ENCODE measurements at regions not wholly inside any gene's neighbourhood (a gene's known extent, or its start where the extent isn't known, plus 50 kb on each side); places are given as distances from the start of the nearest gene placed in this dataset.

DNA sequence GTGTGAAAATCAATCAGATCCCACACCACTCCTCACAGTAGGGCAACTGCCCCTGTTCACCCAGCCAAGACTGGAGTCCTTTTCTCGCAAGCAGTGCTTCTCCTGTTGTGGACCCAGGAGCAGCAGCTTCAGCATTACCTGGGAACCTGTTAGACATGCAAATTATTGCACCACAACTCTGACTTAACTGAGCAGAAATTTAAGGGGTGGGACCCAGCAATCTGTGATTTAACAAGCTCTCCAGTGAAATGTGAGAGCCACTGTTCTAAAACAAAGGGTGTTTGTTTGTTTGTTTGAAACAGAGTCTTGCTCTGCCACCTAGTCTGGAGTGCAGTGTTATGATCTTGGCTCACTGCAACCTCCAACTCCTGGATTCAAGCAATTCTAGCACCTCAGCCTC is 591.4 kb downstream of the SOX6 start:
- Histone ChIP-seq H3K4me3 (no peak overlapping the region), H3K36me3 (ENCODE audit: control insufficient read depth, insufficient read depth, low read length) (no peaks in the 10 kb centered on the region), H3K27ac (ENCODE audit: extremely low read depth, low read depth, low read length) (no peak overlapping the region), H3K9ac (ENCODE audit: insufficient read depth in 1 of 2, low read depth in 2 of 2, low read length in 2 of 2) (no peak overlapping the region), H3K9me3 (replicated peaks; ENCODE audit: control insufficient read depth, insufficient read depth, low read depth, low read length) (no peaks in the 10 kb centered on the region), H3K4me2 (ENCODE audit: insufficient read depth, low read length) (no peak overlapping the region), H3K9me1 (ENCODE audit: control insufficient read depth, insufficient read depth, low read length) (no peaks in the 10 kb centered on the region), H3K4me1 (replicated peaks in 1 of 2; ENCODE audit: control insufficient read depth in 2 of 2, insufficient read depth in 2 of 2, low read length in 2 of 2) (no peaks in the 10 kb centered on the region), H3K27me3 (ENCODE audit: control insufficient read depth in 2 of 2, insufficient read depth in 2 of 2, low read length in 2 of 2) (no peaks in the 10 kb centered on the region), H2AFZ (ENCODE audit: low read depth, low read length) (no peak overlapping the region), H4K20me1 (replicated peaks; ENCODE audit: control insufficient read depth, insufficient read depth, low read length) (no peaks in the 10 kb centered on the region), H3K79me2 (ENCODE audit: control insufficient read depth, insufficient read depth, low read length) (no peaks in the 10 kb centered on the region)
- intact Hi-C loops (cut with micrococcal nuclease) (loop anchor here (5.0 kb wide), 1 partner anchor 852 kb away; no protein-coding TSS in a partner anchor), in situ Hi-C loops (cut with MboI) (no loop called here)
- ChIA-PET POLR2A (no interaction called here), CTCF (ENCODE audit: low intra/inter-chr PET ratio) (no interaction called here)
- ATAC-seq (no peak), FAIRE-seq (no peak), DNase-seq (ENCODE audit: extremely low read depth in 1 of 4, low spot score in 3 of 4) (no peak)
- WGBS (ENCODE audit: insufficient coverage, low coverage, missing lambda C conversion rate), result 0% methylated on average over 1 of the region's 1 CpG
- no TSS peak for BruUV-seq (replicated peaks)
- no peak for TF ChIP-seq ZBTB7A (IDR thresholded peaks at IDR 0.05; ENCODE audit: borderline replicate concordance, control insufficient read depth, low read depth, low read length)
- no peak for TF ChIP-seq GTF2B (IDR thresholded peaks at IDR 0.05; ENCODE audit: extremely low read depth, insufficient read length)
- no peak for TF ChIP-seq XRCC4 (IDR thresholded peaks at IDR 0.05; ENCODE audit: extremely low read depth, insufficient read depth, insufficient read length)
- no peak for TF ChIP-seq SMARCC2 (IDR thresholded peaks at IDR 0.05; ENCODE audit: low read depth)
- TF ChIP-seq ZNF24 (IDR thresholded peaks at IDR 0.05), result no peak
- no peak for TF ChIP-seq PRPF4 (IDR thresholded peaks at IDR 0.05; ENCODE audit: insufficient read depth, low read depth, low read length, poor library complexity, severe bottlenecking)
- TF ChIP-seq, protein P1, sequence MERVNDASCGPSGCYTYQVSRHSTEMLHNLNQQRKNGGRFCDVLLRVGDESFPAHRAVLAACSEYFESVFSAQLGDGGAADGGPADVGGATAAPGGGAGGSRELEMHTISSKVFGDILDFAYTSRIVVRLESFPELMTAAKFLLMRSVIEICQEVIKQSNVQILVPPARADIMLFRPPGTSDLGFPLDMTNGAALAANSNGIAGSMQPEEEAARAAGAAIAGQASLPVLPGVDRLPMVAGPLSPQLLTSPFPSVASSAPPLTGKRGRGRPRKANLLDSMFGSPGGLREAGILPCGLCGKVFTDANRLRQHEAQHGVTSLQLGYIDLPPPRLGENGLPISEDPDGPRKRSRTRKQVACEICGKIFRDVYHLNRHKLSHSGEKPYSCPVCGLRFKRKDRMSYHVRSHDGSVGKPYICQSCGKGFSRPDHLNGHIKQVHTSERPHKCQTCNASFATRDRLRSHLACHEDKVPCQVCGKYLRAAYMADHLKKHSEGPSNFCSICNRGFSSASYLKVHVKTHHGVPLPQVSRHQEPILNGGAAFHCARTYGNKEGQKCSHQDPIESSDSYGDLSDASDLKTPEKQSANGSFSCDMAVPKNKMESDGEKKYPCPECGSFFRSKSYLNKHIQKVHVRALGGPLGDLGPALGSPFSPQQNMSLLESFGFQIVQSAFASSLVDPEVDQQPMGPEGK (CRISPR knock-in tag; IDR thresholded peaks at IDR 0.05; ENCODE audit: borderline replicate concordance), result no peak
- TF ChIP-seq KDM5B (IDR thresholded peaks at IDR 0.05; ENCODE audit: insufficient replicate concordance, low read depth, low read length), result no peak
- TF ChIP-seq, protein P2, sequence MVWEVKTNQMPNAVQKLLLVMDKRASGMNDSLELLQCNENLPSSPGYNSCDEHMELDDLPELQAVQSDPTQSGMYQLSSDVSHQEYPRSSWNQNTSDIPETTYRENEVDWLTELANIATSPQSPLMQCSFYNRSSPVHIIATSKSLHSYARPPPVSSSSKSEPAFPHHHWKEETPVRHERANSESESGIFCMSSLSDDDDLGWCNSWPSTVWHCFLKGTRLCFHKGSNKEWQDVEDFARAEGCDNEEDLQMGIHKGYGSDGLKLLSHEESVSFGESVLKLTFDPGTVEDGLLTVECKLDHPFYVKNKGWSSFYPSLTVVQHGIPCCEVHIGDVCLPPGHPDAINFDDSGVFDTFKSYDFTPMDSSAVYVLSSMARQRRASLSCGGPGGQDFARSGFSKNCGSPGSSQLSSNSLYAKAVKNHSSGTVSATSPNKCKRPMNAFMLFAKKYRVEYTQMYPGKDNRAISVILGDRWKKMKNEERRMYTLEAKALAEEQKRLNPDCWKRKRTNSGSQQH (CRISPR knock-in tag; IDR thresholded peaks at IDR 0.05), result no peak
- no peak for TF ChIP-seq ZNF507 (tag; conservative IDR thresholded peaks at IDR 0.05)
- no peak for TF ChIP-seq FOSL1 (tag; conservative IDR thresholded peaks at IDR 0.05)
- TF ChIP-seq ASH1L (IDR thresholded peaks at IDR 0.05; ENCODE audit: borderline replicate concordance, low read depth, partially characterized antibody), result no peak
- no peak for TF ChIP-seq E2F4 (CRISPR knock-in tag; IDR thresholded peaks at IDR 0.05; ENCODE audit: low read depth)
- TF ChIP-seq HCFC1 (IDR thresholded peaks at IDR 0.05; ENCODE audit: low read depth, low read length), result no peak
- TF ChIP-seq ZNF586 (CRISPR knock-in tag; conservative IDR thresholded peaks at IDR 0.05), result no peak
